ENCODE measurements at regions not wholly inside any gene's neighbourhood (a gene's known extent, or its start where the extent isn't known, plus 50 kb on each side); places are given as distances from the start of the nearest gene placed in this dataset.

GRCh38 chr3:197422506-197422905 is 124.1 kb upstream of the DLG1 start:
- no peaks in the 10 kb centered on the region for H3K36me3 ChIP-seq
- DNase-seq (no peak), ATAC-seq (no peak)
- no peak overlapping the region for H3K27ac ChIP-seq
- intact Hi-C loops (cut with DNase I; ENCODE audit: low total_unique reads) (no loop called here), in situ Hi-C loops (cut with MboI; ENCODE audit: low sequenced_read_pairs in 4 of 4) (no loop called here)
- no peak overlapping the region for H3K4me3 ChIP-seq
- H3K9me3 ChIP-seq = no peaks in the 10 kb centered on the region
- TF ChIP-seq CTCF (IDR thresholded peaks at IDR 0.05 in 4 of 5, conservative IDR thresholded peaks at IDR 0.05 in 1 of 5) = no peak
- no peak for TF ChIP-seq POLR2A (IDR thresholded peaks at IDR 0.05)
- H3K4me1 ChIP-seq = no peaks in the 10 kb centered on the region
- peaks cover 0 to 3% (median 0%) of the 10 kb centered on the region in 3 donors for H3K27me3 ChIP-seq

- no peak for DNase-seq
- Histone ChIP-seq H3K4me3 (no peak overlapping the region), H3K9me3 (no peaks in the 10 kb centered on the region), H3K4me1 (no peaks in the 10 kb centered on the region), H3K27ac (no peak overlapping the region), H3K27me3 (peaks cover 0 to 3% (median 0%) of the 10 kb centered on the region in 3 donors), H3K36me3 (no peaks in the 10 kb centered on the region)
- ATAC-seq = no peak
- in situ Hi-C loops (cut with MboI; ENCODE audit: low sequenced_read_pairs in 4 of 4) (no loop called here), intact Hi-C loops (cut with DNase I; ENCODE audit: low total_unique reads) (no loop called here)
- TF ChIP-seq POLR2A (IDR thresholded peaks at IDR 0.05) (no peak), CTCF (IDR thresholded peaks at IDR 0.05 in 4 of 5, conservative IDR thresholded peaks at IDR 0.05 in 1 of 5) (no peak)
Observed at GRCh38 chr3:197421021-197421420, 122.6 kb upstream of the DLG1 start.

- DNase-seq (no peak), ATAC-seq (no peak)
- Histone ChIP-seq H3K9me3 (no peaks in the 10 kb centered on the region), H3K4me1 (no peaks in the 10 kb centered on the region), H3K27ac (no peak overlapping the region), H3K36me3 (no peaks in the 10 kb centered on the region), H3K27me3 (peaks cover 0 to 3% (median 0%) of the 10 kb centered on the region in 3 donors), H3K4me3 (no peak overlapping the region)
- TF ChIP-seq CTCF (IDR thresholded peaks at IDR 0.05 in 4 of 5, conservative IDR thresholded peaks at IDR 0.05 in 1 of 5) = no peak
- TF ChIP-seq POLR2A (IDR thresholded peaks at IDR 0.05) = no peak
- in situ Hi-C loops (cut with MboI; ENCODE audit: low sequenced_read_pairs in 4 of 4) = no loop called here
- intact Hi-C loops (cut with DNase I; ENCODE audit: low total_unique reads) = no loop called here
Observed at GRCh38 chr3:197420566-197420965, 122.2 kb upstream of the DLG1 start.

- Histone ChIP-seq H3K27ac (no peak overlapping the region), H3K9me3 (no peaks in the 10 kb centered on the region), H3K36me3 (no peaks in the 10 kb centered on the region), H3K4me3 (no peak overlapping the region), H3K27me3 (peaks cover 0 to 3% (median 0%) of the 10 kb centered on the region in 3 donors), H3K4me1 (no peaks in the 10 kb centered on the region)
- in situ Hi-C loops (cut with MboI; ENCODE audit: low sequenced_read_pairs in 4 of 4) (no loop called here), intact Hi-C loops (cut with DNase I; ENCODE audit: low total_unique reads) (no loop called here)
- TF ChIP-seq POLR2A (IDR thresholded peaks at IDR 0.05) = no peak
- no peak for TF ChIP-seq CTCF (IDR thresholded peaks at IDR 0.05 in 4 of 5, conservative IDR thresholded peaks at IDR 0.05 in 1 of 5)
- ATAC-seq = no peak
- no peak for DNase-seq
Observed at GRCh38 chr3:197420115-197420514, 121.7 kb upstream of the DLG1 start.

- Histone ChIP-seq H3K9me3 (no peaks in the 10 kb centered on the region), H3K27ac (no peak overlapping the region), H3K27me3 (peaks cover 0 to 3% (median 0%) of the 10 kb centered on the region in 3 donors), H3K36me3 (no peaks in the 10 kb centered on the region), H3K4me3 (no peak overlapping the region), H3K4me1 (no peaks in the 10 kb centered on the region)
- DNase-seq (no peak), ATAC-seq (no peak)
- in situ Hi-C loops (cut with MboI; ENCODE audit: low sequenced_read_pairs in 4 of 4) (no loop called here), intact Hi-C loops (cut with DNase I; ENCODE audit: low total_unique reads) (no loop called here)
- TF ChIP-seq POLR2A (IDR thresholded peaks at IDR 0.05) = no peak
- no peak for TF ChIP-seq CTCF (IDR thresholded peaks at IDR 0.05 in 4 of 5, conservative IDR thresholded peaks at IDR 0.05 in 1 of 5)
Observed at GRCh38 chr3:197419696-197420095, 121.3 kb upstream of the DLG1 start.

Measured in gastrocnemius medialis (tissue), 4 donors.